Stimulated activated CD4-positive, alpha-beta T cell treated with anti-CD3 and anti-CD28 coated beads, Interleukin-4, amount 100 ng/mL, for 4 hours (primary cell): ENCODE measurements at regions not wholly inside any gene's neighbourhood (a gene's known extent, or its start where the extent isn't known, plus 50 kb on each side); places are given as distances from the start of the nearest gene placed in this dataset.

Source experiments
- DNase-seq, 2 experiments: peaks; one replicate each; pipeline ENCODE4 v3.0.0-alpha.2; 2020

- no peak for DNase-seq
Observed at GRCh38 chr6:166770216-166771116, 143.4 kb upstream of the RPS6KA2 start.

- no peak for DNase-seq
Observed at GRCh38 chr6:166769648-166770047, 142.6 kb upstream of the RPS6KA2 start.

- no peak for DNase-seq
Observed at GRCh38 chr6:166768761-166769160, 141.7 kb upstream of the RPS6KA2 start.

- no peak for DNase-seq
Observed at GRCh38 chr6:166767230-166767629, 140.2 kb upstream of the RPS6KA2 start.

GRCh38 chr6:166766769-166767168, 139.7 kb upstream of the RPS6KA2 start:
- DNase-seq: no peak

GRCh38 chr6:166765234-166765541, 138.1 kb upstream of the RPS6KA2 start:
- no peak for DNase-seq

- DNase-seq: no peak
Observed at GRCh38 chr6:166764473-166765233, 137.6 kb upstream of the RPS6KA2 start.

GRCh38 chr6:166763606-166764472, 136.8 kb upstream of the RPS6KA2 start:
- DNase-seq: no peak

GRCh38 chr6:166761801-166762200, 134.8 kb upstream of the RPS6KA2 start:
- DNase-seq: no peak

- DNase-seq: peak; percentile 43 to 68
Observed at GRCh38 chr6:166760288-166760687, 133.2 kb upstream of the RPS6KA2 start.

- no peak for DNase-seq
Observed at GRCh38 chr6:166758136-166758704, 131.2 kb upstream of the RPS6KA2 start.

GRCh38 chr6:166757232-166758135, 130.4 kb upstream of the RPS6KA2 start:
- DNase-seq: no peak

- no peak for DNase-seq
Observed at GRCh38 chr6:166754218-166755030, 127.4 kb upstream of the RPS6KA2 start.

- no peak for DNase-seq
Observed at GRCh38 chr6:166752928-166753721, 126.1 kb upstream of the RPS6KA2 start.

GRCh38 chr6:166752097-166752496, 125.0 kb upstream of the RPS6KA2 start:
- no peak for DNase-seq

- no peak for DNase-seq
Observed at GRCh38 chr6:166751051-166751595, 124.1 kb upstream of the RPS6KA2 start.

GRCh38 chr6:166750108-166750793, 123.2 kb upstream of the RPS6KA2 start:
- DNase-seq: no peak

- no peak for DNase-seq
Observed at GRCh38 chr6:166749666-166750065, 122.6 kb upstream of the RPS6KA2 start.
